GM19043 (cell line): ENCODE measurements at regions not wholly inside any gene's neighbourhood (a gene's known extent, or its start where the extent isn't known, plus 50 kb on each side); places are given as distances from the start of the nearest gene placed in this dataset.

Source experiments
- ATAC-seq: cut with Tn5 transposase; IDR thresholded peaks from one replicate; pipeline ENCODE4 v1.9.1; 2021; ENCODE audit warnings: low read depth; ENCODE audit not compliant: unreplicated experiment

- ATAC-seq = no peak
Observed at GRCh38 chr11:45369313-45369712, 83.2 kb upstream of the SYT13 start.

GRCh38 chr11:45368697-45369096, 82.6 kb upstream of the SYT13 start:
- no peak for ATAC-seq

- ATAC-seq = no peak
Observed at GRCh38 chr11:45366619-45367190, 80.6 kb upstream of the SYT13 start.

- ATAC-seq = no peak
Observed at GRCh38 chr11:45365961-45366618, 79.9 kb upstream of the SYT13 start.

- no peak for ATAC-seq
Observed at GRCh38 chr11:45362636-45363035, 76.5 kb upstream of the SYT13 start.

- no peak for ATAC-seq
Observed at GRCh38 chr11:45361551-45361950, 75.4 kb upstream of the SYT13 start.

GRCh38 chr11:45355706-45356041, 69.5 kb upstream of the SYT13 start:
- no peak for ATAC-seq

- ATAC-seq = peak; percentile 95
Observed at GRCh38 chr11:45354976-45355705, 69.0 kb upstream of the SYT13 start.

- ATAC-seq = no peak
Observed at GRCh38 chr11:45348729-45349128, 62.6 kb upstream of the SYT13 start.

- ATAC-seq = no peak
Observed at GRCh38 chr11:45347348-45348082, 61.4 kb upstream of the SYT13 start.

GRCh38 chr11:45345491-45345890, 59.4 kb upstream of the SYT13 start:
- no peak for ATAC-seq

- ATAC-seq = no peak
Observed at GRCh38 chr11:45344028-45344427, 57.9 kb upstream of the SYT13 start.

GRCh38 chr11:45343444-45343843, 57.3 kb upstream of the SYT13 start:
- ATAC-seq = no peak

GRCh38 chr11:45341372-45341771, 55.2 kb upstream of the SYT13 start:
- ATAC-seq = no peak

GRCh38 chr11:45339729-45340519, 53.8 kb upstream of the SYT13 start:
- ATAC-seq = peak; percentile 96

GRCh38 chr11:45337583-45338360, 51.6 kb upstream of the SYT13 start:
- ATAC-seq = no peak

GRCh38 chr11:45336136-45336535, 50.0 kb upstream of the SYT13 start:
- no peak for ATAC-seq
